ENCODE measurements at regions not wholly inside any gene's neighbourhood (a gene's known extent, or its start where the extent isn't known, plus 50 kb on each side); places are given as distances from the start of the nearest gene placed in this dataset.

DNA sequence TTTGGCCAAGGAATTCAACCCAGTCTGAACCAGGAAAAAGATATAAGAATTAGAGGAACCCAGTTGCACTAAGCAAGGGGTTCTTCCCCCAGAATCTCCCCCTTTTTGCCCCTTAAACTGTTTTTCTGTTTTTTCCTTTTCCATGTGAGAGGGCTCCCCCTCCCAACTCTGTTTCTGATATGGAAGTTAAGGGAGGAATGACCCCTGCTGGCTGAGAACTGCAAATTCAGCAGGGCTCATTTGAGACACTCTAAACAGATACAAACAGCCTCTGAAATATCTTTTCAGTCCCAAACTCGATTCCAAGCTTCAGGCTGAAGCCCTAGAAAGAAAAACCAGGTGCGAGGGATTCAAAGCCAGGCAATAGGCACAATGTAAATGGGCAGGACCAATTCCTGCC is 132.7 kb downstream of the SLC41A2 start:
- Histone ChIP-seq H3K9me3 (no peaks in the 10 kb centered on the region), H3K27ac (no peak overlapping the region), H3K4me3 (no peak overlapping the region), H3K27me3 (no peaks in the 10 kb centered on the region), H3K36me3 (ENCODE audit: low read depth, missing control alignments) (no peaks in the 10 kb centered on the region), H3K4me1 (no peaks in the 10 kb centered on the region)
- no peak for DNase-seq
- intact Hi-C loops (cut with DNase I; ENCODE audit: low total_unique reads), result no loop called here
- TF ChIP-seq POLR2A (IDR thresholded peaks at IDR 0.05), result no peak
- TF ChIP-seq, protein P1, sequence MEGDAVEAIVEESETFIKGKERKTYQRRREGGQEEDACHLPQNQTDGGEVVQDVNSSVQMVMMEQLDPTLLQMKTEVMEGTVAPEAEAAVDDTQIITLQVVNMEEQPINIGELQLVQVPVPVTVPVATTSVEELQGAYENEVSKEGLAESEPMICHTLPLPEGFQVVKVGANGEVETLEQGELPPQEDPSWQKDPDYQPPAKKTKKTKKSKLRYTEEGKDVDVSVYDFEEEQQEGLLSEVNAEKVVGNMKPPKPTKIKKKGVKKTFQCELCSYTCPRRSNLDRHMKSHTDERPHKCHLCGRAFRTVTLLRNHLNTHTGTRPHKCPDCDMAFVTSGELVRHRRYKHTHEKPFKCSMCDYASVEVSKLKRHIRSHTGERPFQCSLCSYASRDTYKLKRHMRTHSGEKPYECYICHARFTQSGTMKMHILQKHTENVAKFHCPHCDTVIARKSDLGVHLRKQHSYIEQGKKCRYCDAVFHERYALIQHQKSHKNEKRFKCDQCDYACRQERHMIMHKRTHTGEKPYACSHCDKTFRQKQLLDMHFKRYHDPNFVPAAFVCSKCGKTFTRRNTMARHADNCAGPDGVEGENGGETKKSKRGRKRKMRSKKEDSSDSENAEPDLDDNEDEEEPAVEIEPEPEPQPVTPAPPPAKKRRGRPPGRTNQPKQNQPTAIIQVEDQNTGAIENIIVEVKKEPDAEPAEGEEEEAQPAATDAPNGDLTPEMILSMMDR (IDR thresholded peaks at IDR 0.05), result peak in 1 of 3 experiments; percentile 2
- WGBS, 2 donors, result 77 to 86% methylated on average over 2 of the region's 2 CpGs

DNA sequence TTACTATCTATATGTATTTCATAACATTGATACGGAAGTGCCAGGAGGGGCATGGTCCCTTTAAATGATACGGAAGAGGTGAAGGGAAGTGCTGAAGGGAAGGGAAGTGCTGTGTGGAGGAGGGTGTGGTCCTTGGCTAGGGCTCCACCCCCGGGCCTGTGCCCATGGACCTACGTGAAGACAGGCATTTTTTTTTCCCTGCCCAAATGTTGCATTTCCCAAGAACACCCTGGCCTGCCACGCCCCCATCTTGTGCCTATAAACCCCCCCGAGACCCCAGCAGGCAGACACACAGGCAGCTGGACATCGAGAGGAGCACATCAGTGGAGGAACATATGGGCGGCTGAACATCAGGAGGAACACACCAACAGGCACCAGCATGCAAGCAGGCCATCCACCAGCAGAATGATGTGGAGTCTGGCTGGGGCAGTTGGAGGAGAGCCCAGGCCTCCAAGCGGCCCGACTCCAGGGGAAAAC is 134.1 kb downstream of the SLC41A2 start:
- H3K9me3 ChIP-seq, result no peaks in the 10 kb centered on the region
- DNase-seq, result no peak
- WGBS, 2 donors, result 69 to 77% methylated on average over 7 to 10 of the region's 10 CpGs
- no peak overlapping the region for H3K4me3 ChIP-seq
- H3K27ac ChIP-seq, result no peak overlapping the region
- no peaks in the 10 kb centered on the region for H3K4me1 ChIP-seq
- intact Hi-C loops (cut with DNase I; ENCODE audit: low total_unique reads), result no loop called here
- no peaks in the 10 kb centered on the region for H3K36me3 ChIP-seq (ENCODE audit: low read depth, missing control alignments)
- no peaks in the 10 kb centered on the region for H3K27me3 ChIP-seq
- TF ChIP-seq, protein P1 (IDR thresholded peaks at IDR 0.05), result no peak
- TF ChIP-seq POLR2A (IDR thresholded peaks at IDR 0.05), result no peak

DNA sequence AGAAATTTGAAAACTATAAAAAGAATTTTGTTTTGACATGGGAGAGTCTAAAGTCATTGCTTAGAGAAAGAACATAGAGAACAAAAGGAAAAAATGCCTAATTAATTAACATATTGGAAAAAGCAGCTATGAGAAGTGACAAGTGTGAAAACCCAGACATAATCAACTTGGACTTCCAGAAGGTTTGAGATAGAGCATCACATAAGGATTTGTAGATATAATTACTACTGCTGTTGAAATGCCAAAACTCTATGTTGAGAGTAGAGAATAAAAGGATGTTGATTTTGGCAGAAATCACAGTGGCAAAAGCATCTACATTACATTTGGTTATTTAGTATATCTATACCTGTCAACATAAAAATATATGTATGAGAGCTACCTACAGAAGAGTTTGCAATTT is 135.1 kb downstream of the SLC41A2 start:
- DNase-seq, result no peak
- TF ChIP-seq, protein P1 (IDR thresholded peaks at IDR 0.05), result no peak
- no peak for TF ChIP-seq POLR2A (IDR thresholded peaks at IDR 0.05)
- no peak overlapping the region for H3K27ac ChIP-seq

DNA sequence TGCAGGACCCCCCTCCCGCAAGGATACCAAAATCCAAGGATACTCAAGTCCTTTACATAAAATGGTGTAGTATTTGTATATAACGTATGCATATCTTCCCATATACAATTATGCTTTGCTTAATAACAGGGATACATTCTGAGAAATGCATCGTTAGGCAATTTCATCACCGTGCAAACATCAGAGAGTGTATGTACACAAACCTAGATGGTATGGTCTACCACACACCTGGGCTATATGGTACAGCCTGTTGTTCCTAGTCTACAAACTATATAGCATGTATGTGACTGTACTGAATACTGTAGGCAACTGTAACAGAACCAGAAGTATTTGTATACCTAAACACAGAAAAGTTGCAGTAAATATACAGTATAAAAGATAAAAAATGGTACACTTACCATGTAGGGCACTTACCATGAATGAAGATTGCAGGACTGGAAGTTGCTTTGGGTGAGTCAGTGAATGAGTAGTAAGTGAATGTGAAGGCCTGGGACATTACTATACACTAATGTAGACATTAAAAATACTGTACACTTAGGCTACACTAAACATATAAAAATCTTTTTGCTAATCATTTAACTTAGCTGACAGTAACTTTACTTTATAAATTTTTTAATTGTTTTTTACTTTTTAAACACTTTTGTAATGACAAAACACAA is 141.1 kb downstream of the SLC41A2 start:
- Histone ChIP-seq H3K9me3 (no peaks in the 10 kb centered on the region), H3K4me3 (no peak overlapping the region), H3K27ac (no peak overlapping the region), H3K4me1 (no peaks in the 10 kb centered on the region), H3K27me3 (no peaks in the 10 kb centered on the region), H3K36me3 (ENCODE audit: low read depth, missing control alignments) (no peaks in the 10 kb centered on the region)
- intact Hi-C loops (cut with DNase I; ENCODE audit: low total_unique reads), result no loop called here
- no peak for DNase-seq
- 93 to 99% methylated on average over 4 of the region's 4 CpGs for whole genome bisulfite sequencing, 2 donors
- TF ChIP-seq, protein P1 (IDR thresholded peaks at IDR 0.05), result no peak
- TF ChIP-seq POLR2A (IDR thresholded peaks at IDR 0.05), result no peak

More for the DNA sequence above, 135.1 kb downstream of the SLC41A2 start:
- H3K4me3 ChIP-seq, result no peak overlapping the region
- no peaks in the 10 kb centered on the region for H3K27me3 ChIP-seq
- intact Hi-C loops (cut with DNase I; ENCODE audit: low total_unique reads), result no loop called here
- no peaks in the 10 kb centered on the region for H3K4me1 ChIP-seq
- H3K9me3 ChIP-seq, result no peaks in the 10 kb centered on the region
- H3K36me3 ChIP-seq (ENCODE audit: low read depth, missing control alignments), result no peaks in the 10 kb centered on the region

DNA sequence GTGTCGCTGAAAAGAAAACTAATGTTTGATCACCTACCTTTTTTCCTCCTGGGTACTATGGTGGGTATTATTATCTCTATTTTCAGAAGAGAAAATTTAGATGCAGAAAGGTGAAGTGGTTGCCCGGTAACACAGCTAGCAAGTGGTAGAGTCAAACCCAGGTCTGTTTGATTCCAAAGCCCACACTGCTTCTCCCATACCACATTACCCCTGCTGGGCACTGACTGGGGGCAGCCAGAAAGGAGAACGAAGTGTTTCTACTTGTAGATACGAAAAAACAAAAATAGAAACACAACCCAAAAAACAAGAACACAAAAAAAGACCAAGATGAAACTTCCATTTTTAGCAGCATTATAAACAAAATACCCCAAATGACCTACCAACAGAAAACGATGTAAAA is 142.2 kb downstream of the SLC41A2 start:
- TF ChIP-seq, protein P1 (IDR thresholded peaks at IDR 0.05), result no peak
- TF ChIP-seq POLR2A (IDR thresholded peaks at IDR 0.05), result no peak
- Histone ChIP-seq H3K9me3 (no peaks in the 10 kb centered on the region), H3K4me1 (no peaks in the 10 kb centered on the region), H3K36me3 (ENCODE audit: low read depth, missing control alignments) (no peaks in the 10 kb centered on the region), H3K27me3 (no peaks in the 10 kb centered on the region), H3K4me3 (no peak overlapping the region), H3K27ac (no peak overlapping the region)
- 80 to 83% methylated on average over 5 of the region's 5 CpGs for WGBS, 2 donors
- DNase-seq, result no peak
- intact Hi-C loops (cut with DNase I; ENCODE audit: low total_unique reads), result no loop called here

All from testis (tissue), 2 donors.